GM18526 (cell line): ENCODE measurements at regions not wholly inside any gene's neighbourhood (a gene's known extent, or its start where the extent isn't known, plus 50 kb on each side); places are given as distances from the start of the nearest gene placed in this dataset.

Experiments used
- POLR2A ChIP-seq: IDR thresholded peaks from 3 replicates; pipeline ENCODE4 v1.6.1; 2011; ENCODE audit not compliant: insufficient read length; ENCODE audit errors: extremely low read depth

DNA sequence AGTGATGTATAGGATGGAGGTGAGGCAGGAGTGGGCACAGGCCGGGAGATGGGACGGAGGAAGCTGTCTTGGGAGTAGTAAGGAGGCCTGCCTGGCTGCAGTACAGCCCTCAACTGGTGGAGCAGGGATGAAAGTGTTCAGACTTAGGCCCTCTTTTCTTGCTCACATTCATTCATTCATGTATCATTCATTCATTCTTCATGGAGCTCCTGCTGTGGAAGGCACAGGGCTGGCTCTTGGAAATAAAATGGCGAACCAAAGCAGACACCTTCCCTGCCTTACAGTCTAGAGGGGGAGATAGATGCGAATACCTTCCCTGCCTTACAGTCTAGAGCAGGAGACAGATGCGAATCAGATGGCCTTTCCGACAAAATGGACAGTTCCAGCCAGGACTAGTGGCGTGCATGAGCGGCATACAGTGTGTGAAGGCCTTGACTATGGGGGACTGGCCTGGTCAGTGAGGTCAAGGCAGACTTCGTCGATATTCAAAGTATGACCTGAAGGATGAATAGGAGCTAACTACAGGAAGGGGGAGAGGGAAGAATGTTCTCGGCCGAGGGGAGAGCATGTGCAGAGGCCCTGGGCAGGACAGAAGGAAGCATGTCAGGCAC lies 143.2 kb upstream of the TLE3 start:
- TF ChIP-seq POLR2A, result no peak

GRCh38 chr15:70240082-70240481 lies 142.4 kb upstream of the TLE3 start:
- TF ChIP-seq POLR2A, result no peak

DNA sequence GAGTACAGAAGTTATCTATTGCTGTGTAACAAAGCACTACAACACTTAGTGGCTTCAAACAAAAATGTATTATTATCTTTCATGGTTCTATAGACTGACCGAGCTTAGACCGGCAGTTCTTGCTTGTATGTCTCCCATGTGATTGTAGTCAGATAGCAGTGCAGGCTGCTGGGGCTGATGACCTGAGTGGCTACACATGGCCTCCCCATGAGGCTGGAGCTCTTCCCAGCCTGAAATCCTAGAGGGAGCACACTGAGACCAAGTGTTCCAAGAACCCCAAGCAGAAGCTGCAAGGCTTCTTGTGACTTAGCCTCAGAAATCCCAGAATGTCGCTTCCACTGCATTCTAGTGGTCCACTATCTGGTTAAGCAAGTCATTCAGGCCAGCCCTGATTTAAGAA lies 141.2 kb upstream of the TLE3 start:
- TF ChIP-seq POLR2A, result no peak

- no peak for TF ChIP-seq POLR2A
Measured at GRCh38 chr15:70237626-70238025, 139.9 kb upstream of the TLE3 start.

DNA sequence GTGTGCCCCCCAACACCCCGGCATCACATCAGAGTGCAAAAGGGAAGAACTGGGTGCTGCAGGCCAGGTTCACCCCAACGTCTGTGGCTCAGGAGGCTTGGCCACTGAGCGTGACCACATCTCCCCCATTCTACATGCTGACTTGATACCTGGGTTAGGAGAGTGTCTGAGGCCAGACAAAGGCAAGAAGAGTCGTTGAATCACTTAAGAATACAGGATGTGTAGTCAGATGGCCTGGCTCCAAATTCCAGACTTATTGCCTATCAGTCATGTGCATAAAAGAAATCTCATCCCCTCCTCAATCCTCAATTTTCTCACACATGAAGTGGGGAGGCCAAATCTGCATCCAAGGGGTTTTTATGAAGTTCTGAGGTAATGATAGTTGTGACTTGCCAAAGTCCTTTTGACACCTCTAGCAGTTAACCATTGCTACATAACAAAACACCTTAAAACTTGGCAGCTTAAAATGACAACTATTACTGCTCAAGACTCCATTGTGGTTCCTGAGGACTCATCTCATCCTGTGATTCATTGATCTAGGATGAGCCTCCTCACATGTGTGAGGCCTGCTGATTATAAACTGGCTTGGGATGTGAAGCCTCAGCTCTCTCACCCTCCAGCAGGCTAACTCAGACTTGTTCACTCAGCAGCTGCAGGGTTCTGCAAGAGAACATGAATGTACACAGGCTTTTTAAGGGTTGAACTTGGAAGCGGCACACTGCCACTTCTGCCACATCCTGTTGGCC lies 138.8 kb upstream of the TLE3 start:
- TF ChIP-seq POLR2A, result no peak

GRCh38 chr15:70235347-70235746 lies 137.6 kb upstream of the TLE3 start:
- TF ChIP-seq POLR2A, result no peak

- no peak for TF ChIP-seq POLR2A
Measured at GRCh38 chr15:70234256-70234905, 136.7 kb upstream of the TLE3 start.

DNA sequence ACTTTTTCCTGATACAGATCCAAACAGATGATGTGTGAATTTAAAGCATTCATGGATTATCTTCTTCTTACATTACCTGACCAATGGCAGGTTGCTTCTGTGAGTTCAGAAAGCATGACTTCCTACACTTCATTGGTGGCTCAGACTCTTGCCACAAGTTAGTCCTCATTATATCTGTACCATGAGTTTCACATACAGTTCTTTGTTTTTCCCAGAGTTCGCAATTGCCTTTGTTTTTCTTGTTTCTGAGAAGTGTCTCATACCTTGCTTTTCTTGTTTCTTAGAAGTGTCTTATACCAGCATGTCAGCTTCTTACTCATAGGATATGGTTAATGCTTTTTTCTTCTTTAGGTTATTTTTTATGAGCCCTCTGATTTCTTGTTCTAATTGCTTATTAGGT lies 133.8 kb upstream of the TLE3 start:
- TF ChIP-seq POLR2A, result no peak

GRCh38 chr15:70227147-70227546 lies 129.4 kb upstream of the TLE3 start:
- no peak for TF ChIP-seq POLR2A

GRCh38 chr15:70226337-70226980 lies 128.7 kb upstream of the TLE3 start:
- TF ChIP-seq POLR2A, result no peak

DNA sequence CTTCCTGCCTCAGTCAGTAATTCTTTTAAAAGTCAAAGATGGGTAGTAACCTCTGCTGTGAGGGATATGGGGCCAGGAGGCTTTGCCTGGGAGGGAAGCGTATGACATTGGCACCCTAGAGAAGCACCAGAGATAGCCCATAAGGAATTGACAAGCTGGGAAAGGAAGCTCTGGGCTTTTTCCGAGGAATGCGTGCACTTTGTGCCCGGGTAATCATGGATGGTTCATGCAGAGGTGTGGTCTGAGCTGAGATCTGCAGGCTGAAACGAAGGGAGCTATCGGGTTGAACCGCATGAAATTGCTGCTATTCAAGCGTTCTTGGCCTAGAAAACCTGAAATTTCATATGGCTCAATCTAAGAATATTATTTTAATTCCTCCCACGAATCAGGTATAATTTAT lies 127.7 kb upstream of the TLE3 start:
- TF ChIP-seq POLR2A, result no peak

DNA sequence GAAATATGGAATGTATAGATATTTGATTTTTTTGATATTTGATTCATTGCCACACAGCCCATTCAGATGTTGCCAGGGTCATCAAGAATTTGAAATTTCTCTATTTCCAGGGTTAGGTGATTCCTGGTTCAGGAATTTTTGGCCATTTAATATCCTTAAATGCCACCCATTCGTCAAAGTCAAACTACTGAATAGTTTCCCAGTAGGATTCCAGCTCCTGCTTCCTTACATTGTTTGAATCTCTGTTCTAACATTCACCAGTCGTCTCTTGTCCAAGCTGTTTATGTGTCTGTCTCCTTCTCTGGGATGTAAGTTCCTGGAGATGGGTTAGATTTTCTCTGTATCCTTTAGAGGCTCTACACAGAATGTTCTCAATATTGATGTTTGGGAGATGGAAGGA lies 124.9 kb upstream of the TLE3 start:
- TF ChIP-seq POLR2A, result no peak

DNA sequence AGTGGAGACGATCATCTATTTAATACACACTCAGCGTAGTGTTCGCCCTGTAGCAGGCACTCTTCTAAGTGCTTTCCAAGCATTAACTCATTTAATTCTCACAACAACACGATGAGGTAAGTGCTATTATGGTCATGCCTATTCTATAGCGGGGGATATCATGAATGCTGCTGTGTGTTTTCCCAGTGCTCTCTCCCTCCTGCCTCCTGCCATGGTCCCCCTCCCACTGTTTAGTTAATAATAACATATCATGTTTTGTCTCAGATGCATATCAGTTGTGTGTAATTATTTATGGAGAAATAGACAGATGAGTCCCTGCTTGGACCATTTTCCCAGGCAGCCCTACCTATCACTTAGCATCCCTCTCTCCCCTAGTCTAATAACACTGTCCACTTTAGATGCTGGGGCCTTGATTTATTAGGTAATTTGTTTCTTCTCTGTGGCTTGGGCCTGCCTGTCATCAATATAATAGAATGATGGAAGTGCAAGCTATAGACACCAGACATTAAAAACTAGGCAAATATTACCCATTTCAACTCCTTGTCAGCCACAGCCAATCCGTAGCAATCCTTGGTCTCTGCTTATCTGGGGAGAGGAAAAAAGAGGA lies 122.9 kb upstream of the TLE3 start:
- TF ChIP-seq POLR2A, result no peak

DNA sequence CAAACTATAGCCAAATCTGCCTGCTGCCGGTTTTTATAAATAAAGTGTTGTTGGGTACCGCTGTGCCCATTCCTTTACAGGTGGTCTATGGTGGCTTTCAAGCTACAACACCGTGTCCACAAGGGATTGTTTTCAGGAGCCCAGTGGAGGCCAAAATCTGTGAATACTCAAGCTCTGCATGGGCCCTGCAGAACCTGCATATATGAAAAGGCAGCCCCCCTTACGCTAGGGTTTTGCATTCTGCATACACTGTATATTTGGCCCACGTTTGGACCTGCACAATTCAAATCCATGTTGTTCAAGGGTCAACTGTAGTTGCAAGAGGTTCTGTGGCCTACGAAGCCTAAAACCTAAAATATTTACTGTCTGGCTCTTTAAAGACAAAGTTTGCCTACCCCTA lies 122.2 kb upstream of the TLE3 start:
- no peak for TF ChIP-seq POLR2A

DNA sequence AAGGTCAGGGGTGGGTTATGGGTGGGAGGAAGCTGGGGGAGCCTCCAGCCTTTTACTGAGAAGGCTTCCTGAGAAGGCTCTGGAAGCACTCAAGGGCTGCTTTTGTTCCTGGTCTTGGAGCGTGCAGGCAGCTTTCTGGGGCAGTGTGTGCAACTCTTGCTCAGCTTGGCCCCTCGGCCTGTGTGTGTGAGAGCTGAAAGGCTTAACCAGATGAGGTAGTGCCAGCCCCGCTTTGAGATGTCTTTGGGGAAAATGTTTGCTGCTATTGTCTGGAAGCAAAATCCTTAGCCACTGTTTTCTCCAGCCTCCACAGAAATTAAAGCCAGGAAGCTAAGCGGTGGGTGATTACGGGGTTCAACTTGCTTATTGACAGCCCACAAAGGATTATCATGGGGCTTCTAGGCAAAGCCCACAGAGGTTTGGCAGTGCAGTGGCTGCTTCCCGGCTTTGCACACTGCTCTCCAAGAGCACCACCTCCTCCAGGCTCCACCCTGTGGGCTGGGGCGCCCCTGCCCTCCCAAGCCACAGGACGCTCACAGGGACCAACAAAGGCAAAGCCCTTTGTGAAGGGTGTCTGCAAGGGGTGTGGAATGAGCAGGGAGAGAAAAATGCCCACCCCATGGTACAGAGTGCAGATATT lies 121.7 kb upstream of the TLE3 start:
- no peak for TF ChIP-seq POLR2A
